HG03159 (cell line): ENCODE measurements at regions not wholly inside any gene's neighbourhood (a gene's known extent, or its start where the extent isn't known, plus 50 kb on each side); places are given as distances from the start of the nearest gene placed in this dataset.
"Not testable (repeated sequence)": the region's sequence is repeated elsewhere in the genome, so short reads cannot be mapped to it uniquely, and the experiment has no call there.

Experiments used
- ATAC-seq: cut with Tn5 transposase; IDR thresholded peaks from one replicate; pipeline ENCODE4 v1.9.1; 2021; ENCODE audit warnings: mild to moderate bottlenecking, moderate library complexity; ENCODE audit not compliant: unreplicated experiment

DNA sequence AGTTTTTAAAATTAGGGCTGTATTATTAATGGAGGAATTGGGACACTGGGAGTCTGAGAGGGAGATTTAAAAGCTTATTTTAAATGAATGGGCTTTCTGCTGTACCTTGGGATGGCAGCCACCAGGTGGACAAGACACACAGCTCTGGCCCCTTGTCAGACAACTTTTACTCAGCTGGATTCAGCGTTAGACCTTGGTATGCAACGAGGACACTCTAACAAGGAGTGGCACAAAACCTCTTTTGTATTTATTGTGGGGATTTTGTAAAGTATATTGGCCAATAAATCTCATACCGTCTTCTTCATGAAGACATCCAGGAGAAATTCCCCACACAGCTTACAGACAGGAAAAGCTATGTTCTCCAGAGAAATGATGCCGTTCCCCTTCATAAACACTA, 105.7 kb downstream of the LCA5 start:
- ATAC-seq: no peak

GRCh38 chr6:79430913-79431536, 106.2 kb downstream of the LCA5 start:
- no peak for ATAC-seq

- ATAC-seq: no peak
Measured at GRCh38 chr6:79427721-79428120, 109.5 kb downstream of the LCA5 start.

GRCh38 chr6:79426625-79427278, 110.5 kb downstream of the LCA5 start:
- ATAC-seq: no peak

- no peak for ATAC-seq
Measured at GRCh38 chr6:79425589-79426311, 111.5 kb downstream of the LCA5 start.

GRCh38 chr6:79423216-79423615, 114.0 kb downstream of the LCA5 start:
- no peak for ATAC-seq

DNA sequence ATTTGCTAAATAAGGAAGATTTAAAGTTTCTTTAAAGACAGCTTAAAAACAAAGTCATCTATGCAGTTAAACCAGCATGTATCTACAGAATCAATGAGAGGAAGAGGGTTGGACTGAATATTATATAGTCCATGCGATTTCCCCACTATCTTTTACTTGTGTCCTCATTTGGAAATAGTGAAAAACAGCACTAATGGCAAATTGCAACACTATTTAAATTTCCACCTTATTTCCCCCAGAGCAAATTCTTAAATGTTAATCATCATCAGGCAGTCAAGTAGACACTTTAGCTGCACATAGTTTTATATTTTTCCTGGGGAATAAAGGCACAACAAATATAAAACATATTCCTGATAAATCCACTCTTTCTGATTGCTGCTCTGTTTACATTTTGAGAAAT, 114.6 kb downstream of the LCA5 start:
- ATAC-seq: no peak

- ATAC-seq: peak; percentile 86
Measured at GRCh38 chr6:79421707-79422484, 115.3 kb downstream of the LCA5 start.

DNA sequence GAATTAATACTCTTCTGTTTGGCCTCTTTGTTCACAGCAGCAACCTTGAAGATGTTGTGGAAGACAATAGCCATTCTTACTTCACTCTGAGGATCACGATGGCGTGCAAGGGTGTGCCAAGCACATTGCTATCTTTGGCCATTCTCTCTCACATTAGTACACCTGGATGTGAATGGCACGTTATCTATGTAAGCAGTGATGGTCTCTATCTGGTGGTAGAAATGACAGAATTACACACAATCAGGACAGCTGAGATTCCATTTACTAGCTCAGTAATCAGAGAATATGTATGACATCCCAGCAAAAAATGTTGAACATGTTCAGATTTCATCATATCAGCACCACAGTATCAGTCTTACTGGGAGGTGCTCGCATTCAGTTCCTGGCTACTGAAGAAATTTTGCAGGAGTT, 116.2 kb downstream of the LCA5 start:
- no peak for ATAC-seq

DNA sequence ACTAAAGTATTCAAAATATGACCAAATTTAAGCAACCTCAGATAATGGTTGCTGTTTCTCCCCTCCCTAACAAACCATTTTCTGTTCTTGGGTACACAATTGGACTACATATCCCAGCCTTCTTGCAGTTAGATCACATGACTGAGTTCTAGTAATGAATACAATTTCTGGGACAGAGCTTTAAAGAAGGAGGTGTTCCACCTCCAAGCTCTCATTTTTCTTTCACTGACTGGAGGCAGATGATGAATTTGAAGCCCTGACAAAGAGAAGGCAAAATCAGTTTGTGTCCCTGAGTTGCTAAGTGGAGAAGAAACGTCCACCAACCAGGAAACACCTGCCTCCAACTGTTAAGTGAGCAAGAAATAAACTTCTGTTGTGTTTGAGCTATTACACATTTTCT, 117.2 kb downstream of the LCA5 start:
- no peak for ATAC-seq

DNA sequence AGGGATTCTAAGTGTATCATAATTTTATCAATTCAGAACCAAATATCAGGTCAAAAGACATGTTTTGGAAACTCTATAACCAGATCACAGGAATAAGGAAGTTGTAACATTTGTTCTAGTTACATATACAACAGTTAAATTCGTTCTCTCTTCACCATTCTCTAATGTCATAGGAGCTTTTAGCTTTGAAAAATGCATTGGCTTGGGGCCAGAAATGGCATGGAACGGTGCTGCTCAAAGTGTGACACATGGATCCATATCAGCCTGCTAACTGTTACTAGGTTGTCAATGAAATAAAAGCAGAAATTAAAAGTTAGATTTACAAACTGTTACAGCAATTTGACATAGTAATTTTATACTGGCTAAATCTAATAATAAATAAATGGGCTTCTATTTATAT, 120.3 kb downstream of the LCA5 start:
- no peak for ATAC-seq

GRCh38 chr6:79413562-79414002, 123.6 kb downstream of the LCA5 start:
- ATAC-seq: no peak

- no peak for ATAC-seq
Measured at GRCh38 chr6:79410806-79411205, 126.4 kb downstream of the LCA5 start.

- ATAC-seq: no peak
Measured at GRCh38 chr6:79408256-79408974, 128.8 kb downstream of the LCA5 start.

DNA sequence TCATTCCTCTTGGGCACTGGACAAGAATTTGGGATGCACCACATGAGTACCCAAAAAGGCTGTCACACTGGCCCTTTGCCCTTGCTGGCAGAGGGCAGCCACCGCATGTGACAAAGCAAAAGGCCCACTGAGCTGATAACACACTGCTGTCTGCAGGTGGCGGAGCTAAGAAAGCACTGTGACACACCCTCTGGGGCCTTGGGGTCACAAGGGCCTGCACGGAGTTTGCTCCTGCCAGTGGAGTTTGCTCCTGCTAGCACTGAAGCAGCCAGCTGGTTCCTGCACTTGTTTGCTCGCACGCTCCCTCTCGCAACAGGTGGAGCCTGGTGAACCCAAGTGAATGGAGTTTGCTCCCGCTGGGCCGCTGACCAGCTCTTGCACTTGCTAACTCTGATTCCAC, 132.6 kb downstream of the LCA5 start:
- no peak for ATAC-seq

- ATAC-seq: no peak
Measured at GRCh38 chr6:79404261-79404660, 133.0 kb downstream of the LCA5 start.

DNA sequence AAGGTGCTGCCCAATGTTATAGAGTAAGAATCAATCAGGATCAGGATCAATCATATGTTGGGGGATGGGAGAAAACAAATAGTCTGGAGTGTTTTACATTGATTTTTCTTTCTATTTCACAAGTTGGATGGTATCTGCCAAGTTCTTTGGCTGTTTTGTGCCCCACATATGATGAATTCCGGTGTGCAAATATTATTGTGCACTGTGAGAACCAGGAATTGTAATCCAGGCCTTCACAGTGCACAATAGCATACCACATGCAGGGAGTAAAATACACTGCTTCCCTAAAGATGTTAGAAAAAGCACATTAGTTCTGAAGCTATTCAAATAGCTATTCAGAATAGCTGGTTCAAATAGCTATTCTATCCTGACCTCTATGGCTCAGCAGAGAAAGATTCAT, 133.7 kb downstream of the LCA5 start:
- no peak for ATAC-seq

DNA sequence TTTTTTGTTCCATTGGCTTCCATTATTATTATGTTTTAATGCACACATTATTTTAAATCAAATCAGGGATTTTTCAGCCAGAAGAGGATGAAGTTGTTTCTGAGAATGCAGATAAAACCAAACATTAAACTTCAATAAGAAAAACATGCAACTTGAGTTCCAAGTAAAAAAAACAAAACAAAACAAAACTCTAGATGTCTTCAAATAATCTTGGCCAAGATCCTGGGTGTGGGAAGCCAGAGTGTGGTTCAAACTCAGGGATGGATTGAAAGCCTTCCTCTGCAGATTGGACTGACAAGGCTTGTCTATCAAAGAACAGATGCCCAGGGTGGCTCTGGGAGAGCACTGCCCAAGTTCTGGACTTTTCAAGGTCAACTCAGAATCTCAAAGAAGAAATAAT, 134.1 kb downstream of the LCA5 start:
- no peak for ATAC-seq

- ATAC-seq: no peak
Measured at GRCh38 chr6:79399499-79399898, 137.7 kb downstream of the LCA5 start.

- not testable (repeated sequence) for ATAC-seq
Measured at GRCh38 chr6:79398617-79399016, 138.6 kb downstream of the LCA5 start.

DNA sequence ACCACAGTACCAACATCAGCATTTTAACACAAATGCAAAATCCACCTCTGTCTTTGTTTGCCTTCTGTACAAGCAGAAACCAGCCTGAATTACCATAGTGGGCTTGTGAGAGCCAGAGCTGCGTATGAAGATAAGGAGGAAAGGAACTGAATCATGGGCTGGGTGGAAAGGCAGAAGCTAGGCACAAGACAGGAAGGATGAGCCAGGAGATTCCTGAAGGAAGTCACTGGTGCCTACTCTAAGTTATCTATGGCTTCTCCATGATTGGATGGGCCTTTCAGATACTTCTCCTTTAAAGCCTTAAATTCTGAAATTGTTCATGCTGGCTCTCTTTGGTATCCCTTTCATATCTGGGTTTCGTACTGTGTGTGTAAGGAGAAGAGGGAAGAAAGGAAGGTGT, 140.6 kb downstream of the LCA5 start:
- ATAC-seq: no peak
